ENCODE measurements at regions not wholly inside any gene's neighbourhood (a gene's known extent, or its start where the extent isn't known, plus 50 kb on each side); places are given as distances from the start of the nearest gene placed in this dataset.

- peaks cover 0 to 1% of the 10 kb centered on the region in 2 donors for H3K27me3 Mint-ChIP-seq
- CTCF ChIA-PET (ENCODE audit: partially characterized antibody), result no interaction called here
- no peak overlapping the region for H3K27ac Mint-ChIP-seq
- Histone ChIP-seq H3K27ac (ENCODE audit: low read depth, low read length) (no peak overlapping the region), H3K4me1 (ENCODE audit: insufficient read depth, low read length) (no peaks in the 10 kb centered on the region), H3K9me3 (ENCODE audit: control insufficient read depth in 1 of 2, low read length in 2 of 2) (no peaks in the 10 kb centered on the region), H3K36me3 (ENCODE audit: insufficient read depth, low read length) (no peaks in the 10 kb centered on the region), H3K4me3 (ENCODE audit: low read length in 2 of 2) (no peak overlapping the region), H3K27me3 (ENCODE audit: insufficient read depth, low read length) (no peaks in the 10 kb centered on the region)
- H3K4me1 Mint-ChIP-seq, result no peaks in the 10 kb centered on the region
- no peaks in the 10 kb centered on the region for H3K36me3 Mint-ChIP-seq
- intact Hi-C loops (cut with micrococcal nuclease), result no loop called here
- H3K9me3 Mint-ChIP-seq, result peaks cover 0 to 11% (median 6%) of the 10 kb centered on the region in 8 donors
- DNase-seq, result no peak
- POLR2A ChIA-PET (ENCODE audit: partially characterized antibody), result no interaction called here
- no peak overlapping the region for H3K4me3 Mint-ChIP-seq
These were observed 302.5 kb downstream of the TENT4A start for GRCh38 chr5:7015586-7016256.

DNA sequence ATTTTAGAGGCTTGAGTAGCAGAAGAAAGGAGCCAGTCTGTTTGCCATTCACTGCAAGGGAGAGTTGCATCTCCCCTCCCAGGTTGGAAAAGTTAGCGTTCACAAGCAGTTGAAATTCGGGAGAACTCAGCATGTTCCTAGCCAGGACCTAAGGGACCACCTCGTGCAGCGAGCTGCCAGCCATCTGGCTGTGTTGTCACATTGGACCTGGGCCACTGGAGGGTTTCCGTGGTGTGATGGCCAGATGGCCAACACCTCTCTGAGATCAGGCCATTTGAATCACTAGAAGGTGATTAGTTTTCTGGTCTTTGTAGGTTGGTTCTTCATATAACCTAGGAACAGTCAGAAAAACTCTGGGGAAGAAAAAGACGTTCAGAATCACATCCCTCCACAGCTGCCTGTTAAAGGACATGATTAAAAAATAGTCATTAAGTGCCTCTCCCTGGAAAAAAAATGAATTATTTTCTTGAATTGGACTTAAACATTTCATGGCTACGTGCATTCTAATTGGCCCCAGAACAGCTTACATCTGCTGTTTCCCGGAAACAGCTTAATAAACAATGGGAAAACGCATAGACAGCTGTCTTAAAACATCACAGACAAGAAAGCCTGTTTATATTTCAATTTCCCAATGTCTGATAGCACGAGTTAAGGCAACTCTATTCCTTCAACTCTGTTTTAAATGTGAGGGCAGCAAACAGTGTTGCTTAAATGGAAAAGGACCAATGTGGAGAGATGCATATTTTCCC, 303.9 kb downstream of the TENT4A start:
- H3K9me3 ChIP-seq (ENCODE audit: control insufficient read depth in 1 of 2, low read length in 2 of 2), result no peaks in the 10 kb centered on the region
- intact Hi-C loops (cut with micrococcal nuclease), result no loop called here
- peaks cover 0 to 1% of the 10 kb centered on the region in 2 donors for H3K27me3 Mint-ChIP-seq
- H3K4me3 Mint-ChIP-seq, result no peak overlapping the region
- peaks cover 0 to 25% (median 13%) of the 10 kb centered on the region in 8 donors for H3K9me3 Mint-ChIP-seq
- H3K36me3 Mint-ChIP-seq, result no peaks in the 10 kb centered on the region
- no peak overlapping the region for H3K27ac ChIP-seq (ENCODE audit: low read depth, low read length)
- H3K4me1 Mint-ChIP-seq, result no peaks in the 10 kb centered on the region
- CTCF ChIA-PET (ENCODE audit: partially characterized antibody), result no interaction called here
- no peaks in the 10 kb centered on the region for H3K4me1 ChIP-seq (ENCODE audit: insufficient read depth, low read length)
- no peak overlapping the region for H3K27ac Mint-ChIP-seq
- DNase-seq, result no peak
- H3K36me3 ChIP-seq (ENCODE audit: insufficient read depth, low read length), result no peaks in the 10 kb centered on the region
- H3K27me3 ChIP-seq (ENCODE audit: insufficient read depth, low read length), result no peaks in the 10 kb centered on the region
- POLR2A ChIA-PET (ENCODE audit: partially characterized antibody), result no interaction called here
- H3K4me3 ChIP-seq (ENCODE audit: low read length in 2 of 2), result no peak overlapping the region

GRCh38 chr5:7018198-7018597, 305.0 kb downstream of the TENT4A start:
- no peaks in the 10 kb centered on the region for H3K36me3 Mint-ChIP-seq
- H3K9me3 Mint-ChIP-seq, result peaks cover 0 to 35% (median 22%) of the 10 kb centered on the region in 8 donors
- H3K4me3 Mint-ChIP-seq, result no peak overlapping the region
- POLR2A ChIA-PET (ENCODE audit: partially characterized antibody), result no interaction called here
- H3K4me1 ChIP-seq (ENCODE audit: insufficient read depth, low read length), result no peaks in the 10 kb centered on the region
- H3K36me3 ChIP-seq (ENCODE audit: insufficient read depth, low read length), result no peaks in the 10 kb centered on the region
- no peaks in the 10 kb centered on the region for H3K9me3 ChIP-seq (ENCODE audit: control insufficient read depth in 1 of 2, low read length in 2 of 2)
- H3K27ac ChIP-seq (ENCODE audit: low read depth, low read length), result no peak overlapping the region
- H3K4me3 ChIP-seq (ENCODE audit: low read length in 2 of 2), result no peak overlapping the region
- no peak overlapping the region for H3K27ac Mint-ChIP-seq
- intact Hi-C loops (cut with micrococcal nuclease), result no loop called here
- CTCF ChIA-PET (ENCODE audit: partially characterized antibody), result no interaction called here
- H3K27me3 Mint-ChIP-seq, result peaks cover 0 to 1% of the 10 kb centered on the region in 2 donors
- H3K4me1 Mint-ChIP-seq, result no peaks in the 10 kb centered on the region
- H3K27me3 ChIP-seq (ENCODE audit: insufficient read depth, low read length), result no peaks in the 10 kb centered on the region
- no peak for DNase-seq

DNA sequence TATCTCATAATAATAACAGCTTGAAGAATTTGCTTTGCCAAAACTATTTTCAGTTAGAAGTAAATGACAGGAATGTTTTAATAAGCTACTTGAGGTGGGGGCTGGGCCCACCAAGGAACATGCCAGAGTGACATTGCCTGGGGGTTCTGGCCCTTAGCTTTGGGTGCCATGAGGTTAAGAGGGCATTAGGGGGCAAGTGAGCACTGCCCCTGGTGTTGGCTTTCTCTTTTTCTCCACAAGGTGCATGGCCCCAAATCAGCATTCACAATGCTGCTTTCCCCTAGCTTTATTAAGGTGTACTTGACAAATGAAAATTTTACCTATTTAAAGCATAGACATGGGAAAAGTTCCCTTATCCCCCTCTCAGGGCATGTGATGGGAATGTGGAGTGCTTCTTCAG, 305.4 kb downstream of the TENT4A start:
- POLR2A ChIA-PET (ENCODE audit: partially characterized antibody), result no interaction called here
- peaks cover 1 to 39% (median 25%) of the 10 kb centered on the region in 8 donors for H3K9me3 Mint-ChIP-seq
- H3K4me3 Mint-ChIP-seq, result no peak overlapping the region
- H3K27ac Mint-ChIP-seq, result no peak overlapping the region
- Histone ChIP-seq H3K4me1 (ENCODE audit: insufficient read depth, low read length) (no peaks in the 10 kb centered on the region), H3K36me3 (ENCODE audit: insufficient read depth, low read length) (no peaks in the 10 kb centered on the region), H3K27me3 (ENCODE audit: insufficient read depth, low read length) (no peaks in the 10 kb centered on the region), H3K9me3 (ENCODE audit: control insufficient read depth in 1 of 2, low read length in 2 of 2) (no peaks in the 10 kb centered on the region), H3K27ac (ENCODE audit: low read depth, low read length) (no peak overlapping the region), H3K4me3 (ENCODE audit: low read length in 2 of 2) (no peak overlapping the region)
- H3K27me3 Mint-ChIP-seq, result peaks cover 0 to 1% of the 10 kb centered on the region in 2 donors
- no peaks in the 10 kb centered on the region for H3K4me1 Mint-ChIP-seq
- no peaks in the 10 kb centered on the region for H3K36me3 Mint-ChIP-seq
- CTCF ChIA-PET (ENCODE audit: partially characterized antibody), result no interaction called here
- intact Hi-C loops (cut with micrococcal nuclease), result no loop called here
- no peak for DNase-seq

DNA sequence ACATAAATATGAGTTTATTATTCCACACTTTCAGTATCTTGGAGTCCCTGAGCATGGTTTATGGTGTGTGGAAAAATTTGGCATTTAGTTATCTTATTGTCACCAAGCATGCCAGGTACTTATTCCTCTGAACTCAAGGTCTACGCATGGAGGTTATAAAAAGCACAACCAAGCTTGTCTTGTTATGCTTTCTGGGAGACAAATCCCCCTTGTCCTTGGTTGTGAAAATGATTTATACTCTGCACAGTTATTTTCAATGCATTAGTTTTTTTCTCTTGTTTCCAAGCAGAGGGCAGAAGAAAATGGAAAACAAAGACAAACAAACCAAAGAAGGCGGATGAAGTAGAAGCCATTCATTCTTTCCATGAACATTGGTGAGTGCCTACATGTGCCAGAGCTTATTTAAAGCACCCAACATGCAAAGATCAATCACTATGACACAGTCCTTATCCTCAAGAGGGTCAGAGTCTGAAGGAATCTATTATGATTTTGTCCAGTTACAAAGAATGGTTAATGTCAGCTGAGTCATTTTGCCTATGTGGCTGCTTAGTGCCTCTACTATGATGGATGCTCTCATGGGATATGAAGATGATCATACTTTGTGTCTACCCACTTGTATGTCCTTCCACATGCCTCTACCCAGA, 323.1 kb downstream of the TENT4A start:
- no peak for DNase-seq
- Histone ChIP-seq H3K4me3 (ENCODE audit: low read length in 2 of 2) (no peak overlapping the region), H3K27ac (ENCODE audit: low read depth, low read length) (no peak overlapping the region), H3K4me1 (ENCODE audit: insufficient read depth, low read length) (no peaks in the 10 kb centered on the region), H3K9me3 (ENCODE audit: control insufficient read depth in 1 of 2, low read length in 2 of 2) (no peaks in the 10 kb centered on the region), H3K36me3 (ENCODE audit: insufficient read depth, low read length) (no peaks in the 10 kb centered on the region), H3K27me3 (ENCODE audit: insufficient read depth, low read length) (no peaks in the 10 kb centered on the region)
- H3K4me1 Mint-ChIP-seq, result no peaks in the 10 kb centered on the region
- H3K36me3 Mint-ChIP-seq, result no peaks in the 10 kb centered on the region
- H3K9me3 Mint-ChIP-seq, result peaks cover 0 to 9% (median 0%) of the 10 kb centered on the region in 8 donors
- peaks cover 0 to 4% of the 10 kb centered on the region in 2 donors for H3K27me3 Mint-ChIP-seq
- no peak overlapping the region for H3K27ac Mint-ChIP-seq
- intact Hi-C loops (cut with micrococcal nuclease), result no loop called here
- CTCF ChIA-PET (ENCODE audit: partially characterized antibody), result no interaction called here
- POLR2A ChIA-PET (ENCODE audit: partially characterized antibody), result no interaction called here
- no peak overlapping the region for H3K4me3 Mint-ChIP-seq

DNA sequence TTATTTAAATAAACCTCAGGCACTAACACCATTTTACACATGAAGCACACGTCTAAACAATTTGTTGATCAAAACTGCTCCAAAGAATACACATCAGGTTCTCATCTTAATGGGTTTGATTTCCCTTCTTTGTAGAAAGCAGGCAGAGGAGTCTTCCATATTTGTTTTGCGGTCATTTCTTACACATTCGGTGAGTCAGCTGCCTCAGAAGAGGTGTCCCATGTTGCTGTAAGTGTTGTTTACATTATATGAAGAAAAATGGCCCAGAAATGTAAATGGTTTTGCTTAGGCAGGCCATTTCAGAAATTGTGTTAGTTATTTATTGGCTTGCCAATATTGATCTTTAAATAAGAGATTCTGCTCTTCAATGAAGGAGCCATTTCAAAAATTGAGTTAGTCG, 325.8 kb downstream of the TENT4A start:
- no peak overlapping the region for H3K27ac Mint-ChIP-seq
- Histone ChIP-seq H3K27ac (ENCODE audit: low read depth, low read length) (no peak overlapping the region), H3K36me3 (ENCODE audit: insufficient read depth, low read length) (no peaks in the 10 kb centered on the region), H3K4me1 (ENCODE audit: insufficient read depth, low read length) (no peaks in the 10 kb centered on the region), H3K27me3 (ENCODE audit: insufficient read depth, low read length) (no peaks in the 10 kb centered on the region), H3K9me3 (ENCODE audit: control insufficient read depth in 1 of 2, low read length in 2 of 2) (no peaks in the 10 kb centered on the region), H3K4me3 (ENCODE audit: low read length in 2 of 2) (no peak overlapping the region)
- ChIA-PET POLR2A (ENCODE audit: partially characterized antibody) (no interaction called here), CTCF (ENCODE audit: partially characterized antibody) (no interaction called here)
- H3K36me3 Mint-ChIP-seq, result no peaks in the 10 kb centered on the region
- no peaks in the 10 kb centered on the region for H3K4me1 Mint-ChIP-seq
- peaks cover 0 to 3% (median 0%) of the 10 kb centered on the region in 8 donors for H3K9me3 Mint-ChIP-seq
- intact Hi-C loops (cut with micrococcal nuclease), result no loop called here
- peaks cover 0 to 8% of the 10 kb centered on the region in 2 donors for H3K27me3 Mint-ChIP-seq
- DNase-seq, result no peak
- no peak overlapping the region for H3K4me3 Mint-ChIP-seq

- no peaks in the 10 kb centered on the region for H3K4me1 Mint-ChIP-seq
- H3K27me3 ChIP-seq (ENCODE audit: insufficient read depth, low read length), result no peaks in the 10 kb centered on the region
- H3K36me3 ChIP-seq (ENCODE audit: insufficient read depth, low read length), result no peaks in the 10 kb centered on the region
- H3K27ac ChIP-seq (ENCODE audit: low read depth, low read length), result no peak overlapping the region
- no peak overlapping the region for H3K27ac Mint-ChIP-seq
- POLR2A ChIA-PET (ENCODE audit: partially characterized antibody), result no interaction called here
- H3K4me1 ChIP-seq (ENCODE audit: insufficient read depth, low read length), result no peaks in the 10 kb centered on the region
- intact Hi-C loops (cut with micrococcal nuclease), result no loop called here
- no peaks in the 10 kb centered on the region for H3K9me3 ChIP-seq (ENCODE audit: control insufficient read depth in 1 of 2, low read length in 2 of 2)
- H3K9me3 Mint-ChIP-seq, result peaks cover 0 to 3% (median 0%) of the 10 kb centered on the region in 8 donors
- H3K36me3 Mint-ChIP-seq, result no peaks in the 10 kb centered on the region
- CTCF ChIA-PET (ENCODE audit: partially characterized antibody), result no interaction called here
- no peak overlapping the region for H3K4me3 Mint-ChIP-seq
- peaks cover 0 to 8% of the 10 kb centered on the region in 2 donors for H3K27me3 Mint-ChIP-seq
- no peak for DNase-seq
- H3K4me3 ChIP-seq (ENCODE audit: low read length in 2 of 2), result no peak overlapping the region
These were observed 326.9 kb downstream of the TENT4A start for GRCh38 chr5:7040111-7040510.
